ENCODE measurements at regions not wholly inside any gene's neighbourhood (a gene's known extent, or its start where the extent isn't known, plus 50 kb on each side); places are given as distances from the start of the nearest gene placed in this dataset.

- H3K4me1 Mint-ChIP-seq: peaks cover 11% of the 10 kb centered on the region
- Histone ChIP-seq H2AFZ (replicated peaks) (no peak overlapping the region), H3K36me3 (no peaks in the 10 kb centered on the region), H4K20me1 (ENCODE audit: low read depth) (no peaks in the 10 kb centered on the region), H3K4me3 (no peak overlapping the region), H3K9ac (no peak overlapping the region), H3K4me2 (no peak overlapping the region), H3K27ac (no peak overlapping the region), H3K27me3 (no peaks in the 10 kb centered on the region), H3F3A (ENCODE audit: low read depth) (no peaks in the 10 kb centered on the region), H3K4me1 (no peaks in the 10 kb centered on the region), H3K79me2 (ENCODE audit: low read depth) (no peaks in the 10 kb centered on the region), H3K9me3 (ENCODE audit: low read depth) (no peaks in the 10 kb centered on the region)
- H3K27me3 Mint-ChIP-seq (ENCODE audit: insufficient read depth, low read depth): peaks cover 10% of the 10 kb centered on the region
- H3K36me3 Mint-ChIP-seq: no peaks in the 10 kb centered on the region
- no peak for DNase-seq (ENCODE audit: low spot score)
- no peak overlapping the region for H3K4me3 Mint-ChIP-seq
- H3K27ac Mint-ChIP-seq: no peak overlapping the region
- no peaks in the 10 kb centered on the region for H3K9me3 Mint-ChIP-seq
- TF ChIP-seq, protein P1, sequence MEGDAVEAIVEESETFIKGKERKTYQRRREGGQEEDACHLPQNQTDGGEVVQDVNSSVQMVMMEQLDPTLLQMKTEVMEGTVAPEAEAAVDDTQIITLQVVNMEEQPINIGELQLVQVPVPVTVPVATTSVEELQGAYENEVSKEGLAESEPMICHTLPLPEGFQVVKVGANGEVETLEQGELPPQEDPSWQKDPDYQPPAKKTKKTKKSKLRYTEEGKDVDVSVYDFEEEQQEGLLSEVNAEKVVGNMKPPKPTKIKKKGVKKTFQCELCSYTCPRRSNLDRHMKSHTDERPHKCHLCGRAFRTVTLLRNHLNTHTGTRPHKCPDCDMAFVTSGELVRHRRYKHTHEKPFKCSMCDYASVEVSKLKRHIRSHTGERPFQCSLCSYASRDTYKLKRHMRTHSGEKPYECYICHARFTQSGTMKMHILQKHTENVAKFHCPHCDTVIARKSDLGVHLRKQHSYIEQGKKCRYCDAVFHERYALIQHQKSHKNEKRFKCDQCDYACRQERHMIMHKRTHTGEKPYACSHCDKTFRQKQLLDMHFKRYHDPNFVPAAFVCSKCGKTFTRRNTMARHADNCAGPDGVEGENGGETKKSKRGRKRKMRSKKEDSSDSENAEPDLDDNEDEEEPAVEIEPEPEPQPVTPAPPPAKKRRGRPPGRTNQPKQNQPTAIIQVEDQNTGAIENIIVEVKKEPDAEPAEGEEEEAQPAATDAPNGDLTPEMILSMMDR (IDR thresholded peaks at IDR 0.05): no peak
- TF ChIP-seq EZH2 (IDR thresholded peaks at IDR 0.05): no peak
- TF ChIP-seq EZH2phosphoT487 (IDR thresholded peaks at IDR 0.05): no peak
Observed at GRCh38 chr2:2728635-2729034, 397.6 kb upstream of the MYT1L start.

DNA sequence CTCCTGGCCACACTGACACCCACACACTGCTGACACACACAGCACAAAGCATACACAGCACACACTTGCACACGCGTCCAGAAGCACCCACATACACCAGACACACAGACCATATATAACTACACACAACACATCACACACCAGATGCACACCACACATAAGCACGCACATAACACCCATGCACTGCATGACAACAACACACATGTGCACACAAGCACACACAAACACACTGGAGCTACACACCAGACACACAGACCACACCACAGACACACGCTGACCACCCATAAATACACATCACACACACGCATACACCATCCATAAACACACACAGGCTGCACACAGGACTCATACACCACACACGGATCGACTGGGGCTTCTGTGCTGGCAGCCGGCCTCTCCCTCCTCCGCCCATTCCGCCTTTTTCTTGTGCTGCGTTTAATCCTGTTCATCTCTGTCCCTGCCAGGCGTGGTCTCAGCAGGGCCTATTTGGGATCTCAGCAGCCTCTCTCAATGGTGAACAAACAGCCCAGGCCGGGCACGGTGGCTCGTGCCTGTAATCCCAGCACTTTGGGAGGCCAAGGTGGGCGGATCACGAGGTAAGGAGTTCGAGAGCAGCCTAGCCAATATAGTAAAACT lies 396.9 kb upstream of the MYT1L start:
- no peaks in the 10 kb centered on the region for H3K9me3 Mint-ChIP-seq
- no peak overlapping the region for H3K4me3 Mint-ChIP-seq
- H3K4me1 Mint-ChIP-seq: peaks cover 11% of the 10 kb centered on the region
- H3K4me1 ChIP-seq: no peaks in the 10 kb centered on the region
- TF ChIP-seq EZH2phosphoT487 (IDR thresholded peaks at IDR 0.05) (no peak), EZH2 (IDR thresholded peaks at IDR 0.05) (no peak)
- TF ChIP-seq, protein P1 (IDR thresholded peaks at IDR 0.05): no peak
- H3K9ac ChIP-seq: no peak overlapping the region
- H3K27ac Mint-ChIP-seq: peak overlapping the region; percentile 3
- no peaks in the 10 kb centered on the region for H3K79me2 ChIP-seq (ENCODE audit: low read depth)
- no peaks in the 10 kb centered on the region for H3K9me3 ChIP-seq (ENCODE audit: low read depth)
- peak; percentile 23 for DNase-seq (ENCODE audit: low spot score)
- H2AFZ ChIP-seq (replicated peaks): no peak overlapping the region
- no peaks in the 10 kb centered on the region for H3F3A ChIP-seq (ENCODE audit: low read depth)
- H3K36me3 Mint-ChIP-seq: no peaks in the 10 kb centered on the region
- no peak overlapping the region for H3K27ac ChIP-seq
- no peak overlapping the region for H3K4me3 ChIP-seq
- no peaks in the 10 kb centered on the region for H3K36me3 ChIP-seq
- H3K27me3 ChIP-seq: no peaks in the 10 kb centered on the region
- peaks cover 10% of the 10 kb centered on the region for H3K27me3 Mint-ChIP-seq (ENCODE audit: insufficient read depth, low read depth)
- no peak overlapping the region for H3K4me2 ChIP-seq
- no peaks in the 10 kb centered on the region for H4K20me1 ChIP-seq (ENCODE audit: low read depth)

DNA sequence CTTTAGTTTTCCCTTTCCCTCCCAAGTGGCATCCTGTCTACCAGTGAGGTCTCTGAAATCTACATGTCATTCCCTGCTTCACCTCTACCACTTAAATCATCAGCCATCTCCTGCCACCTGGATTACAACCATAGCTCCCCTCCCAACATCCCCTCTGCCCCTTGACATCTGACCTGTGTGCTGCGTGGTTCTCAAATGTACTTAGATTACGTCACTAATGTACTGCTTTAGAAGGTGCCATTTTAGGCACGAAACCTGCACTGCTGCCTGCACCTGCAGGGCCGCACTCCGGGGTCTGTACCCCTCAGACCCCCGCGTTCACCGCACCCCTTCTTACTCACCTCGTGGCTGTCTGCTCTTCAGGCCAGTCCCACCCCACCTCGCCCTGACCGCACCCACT lies 395.1 kb upstream of the MYT1L start:
- no peak for DNase-seq (ENCODE audit: low spot score)
- H3K79me2 ChIP-seq (ENCODE audit: low read depth): no peaks in the 10 kb centered on the region
- no peak overlapping the region for H3K4me3 Mint-ChIP-seq
- H2AFZ ChIP-seq (replicated peaks): no peak overlapping the region
- no peak overlapping the region for H3K4me3 ChIP-seq
- no peak overlapping the region for H3K27ac ChIP-seq
- no peaks in the 10 kb centered on the region for H4K20me1 ChIP-seq (ENCODE audit: low read depth)
- TF ChIP-seq EZH2 (IDR thresholded peaks at IDR 0.05) (no peak), EZH2phosphoT487 (IDR thresholded peaks at IDR 0.05) (no peak)
- TF ChIP-seq, protein P1 (IDR thresholded peaks at IDR 0.05): no peak
- no peak overlapping the region for H3K27ac Mint-ChIP-seq
- no peaks in the 10 kb centered on the region for H3K4me1 ChIP-seq
- H3K27me3 Mint-ChIP-seq (ENCODE audit: insufficient read depth, low read depth): peaks cover 15% of the 10 kb centered on the region
- no peaks in the 10 kb centered on the region for H3K27me3 ChIP-seq
- no peak overlapping the region for H3K4me2 ChIP-seq
- H3F3A ChIP-seq (ENCODE audit: low read depth): no peaks in the 10 kb centered on the region
- no peaks in the 10 kb centered on the region for H3K9me3 Mint-ChIP-seq
- H3K36me3 ChIP-seq: no peaks in the 10 kb centered on the region
- H3K4me1 Mint-ChIP-seq: peaks cover 5% of the 10 kb centered on the region
- no peaks in the 10 kb centered on the region for H3K36me3 Mint-ChIP-seq
- no peaks in the 10 kb centered on the region for H3K9me3 ChIP-seq (ENCODE audit: low read depth)
- no peak overlapping the region for H3K9ac ChIP-seq
